T-cell (primary cell): ENCODE measurements at regions not wholly inside any gene's neighbourhood (a gene's known extent, or its start where the extent isn't known, plus 50 kb on each side); places are given as distances from the start of the nearest gene placed in this dataset.
A peak's percentile ranks its signal among the peaks of the same experiment; 100 is the strongest.
"Not testable (repeated sequence)": the region's sequence is repeated elsewhere in the genome, so short reads cannot be mapped to it uniquely, and the experiment has no call there.

Source experiments
- ATAC-seq, 4 experiments: fragments of 200-7000 bp in 3 of 4; fragments of 150-1000 bp in 1 of 4; cut with Tn5 transposase; replicated peaks in 1 of 4; 1 replicate in 3 of 4; 2 replicates in 1 of 4; pipeline ENCODE4 v1.10.0; 2021; ENCODE audit warnings: moderate library complexity in 3 of 4, mild to moderate bottlenecking in 2 of 4, moderate number of reproducible peaks in 1 of 4
- CTCF ChIA-PET, 2 donors: fragments of 300-600 bp; sonication (Branson Sonifier 250); formaldehyde crosslinking; loops; one replicate each; lab custom pipeline; 2022; ENCODE audit warnings: antibody characterized with exemption in 2 of 2; lab: Charles Lee
- POLR2A ChIA-PET, 2 donors: fragments of 300-600 bp; sonication (Branson Sonifier 250); formaldehyde crosslinking; loops; one replicate each; lab custom pipeline; 2022; ENCODE audit warnings: antibody characterized with exemption in 2 of 2; lab: Charles Lee
- DNase-seq, 35 experiments: peaks; one replicate each; pipeline versions ENCODE4 v3.0.0 to v3.0.0-alpha.2; 2013 to 2023
- H3K27ac ChIP-seq: one replicate; pipeline ENCODE4 v1.5.1; 2013; ENCODE audit warnings: low read length
- H3K27me3 ChIP-seq, 2 experiments: replicated peaks in 1 of 2; 1 replicate in 1 of 2; 2 replicates in 1 of 2; pipeline versions ENCODE4 v1.6.1 to v1.7.0; 2013; ENCODE audit warnings: low read length in 1 of 2, mixed read lengths in 1 of 2; ENCODE audit not compliant: control insufficient read depth in 2 of 2, insufficient read depth in 2 of 2; ENCODE audit errors: extremely low read depth in 1 of 2
- H3K36me3 ChIP-seq, 2 donors: 1 replicate in 1 of 2; 2 replicates in 1 of 2; pipeline versions ENCODE4 v1.6.1 to v1.7.0; 2013; ENCODE audit warnings: low read length in 1 of 2; ENCODE audit not compliant: control insufficient read depth in 2 of 2, insufficient read depth in 1 of 2; ENCODE audit errors: extremely low read depth in 1 of 2
- H3K4me1 ChIP-seq, 2 experiments: 1 replicate in 1 of 2; 2 replicates in 1 of 2; pipeline versions ENCODE4 v1.6.1 to v1.7.0; 2013; ENCODE audit warnings: low read length in 2 of 2, mixed read lengths in 1 of 2; ENCODE audit not compliant: insufficient read depth in 2 of 2, control insufficient read depth in 1 of 2; ENCODE audit errors: extremely low read depth in 1 of 2
- H3K4me3 ChIP-seq, 2 donors: 1 replicate in 1 of 2; 2 replicates in 1 of 2; pipeline versions ENCODE4 v1.5.1 to v1.7.0; 2013; ENCODE audit warnings: mild to moderate bottlenecking in 2 of 2, low read length in 1 of 2, moderate library complexity in 1 of 2; ENCODE audit not compliant: control insufficient read depth in 1 of 2; ENCODE audit errors: extremely low read depth in 1 of 2
- H3K9me3 ChIP-seq: 2 replicates; pipeline ENCODE4 v1.7.0; 2013
- H3K27ac Mint-ChIP-seq, 2 donors: one replicate each; pipeline ENCODE4 v1.8.0; 2020 to 2021; ENCODE audit warnings: mild to moderate bottlenecking in 2 of 2, mixed read lengths in 2 of 2
- H3K27me3 Mint-ChIP-seq, 2 donors: one replicate each; pipeline ENCODE4 v1.8.0; 2021 to 2022; ENCODE audit warnings: mixed read lengths in 2 of 2
- H3K36me3 Mint-ChIP-seq: one replicate; pipeline ENCODE4 v1.8.0; 2021; ENCODE audit warnings: mixed read lengths
- H3K4me1 Mint-ChIP-seq, 3 donors: one replicate each; pipeline ENCODE4 v1.8.0; 2020 to 2022; ENCODE audit warnings: mixed read lengths in 3 of 3, mild to moderate bottlenecking in 1 of 3
- H3K4me3 Mint-ChIP-seq, 3 donors: one replicate each; pipeline ENCODE4 v1.8.0; 2020 to 2022; ENCODE audit warnings: mild to moderate bottlenecking in 3 of 3, mixed read lengths in 3 of 3, moderate library complexity in 3 of 3
- H3K9me3 Mint-ChIP-seq, 3 donors: one replicate each; pipeline ENCODE4 v1.8.0; 2020 to 2022; ENCODE audit warnings: mixed read lengths in 3 of 3
- WGBS: methylation state at CpG from one replicate; pipeline ENCODE4 v1.1.5; 2013; ENCODE audit warnings: missing lambda C conversion rate; ENCODE audit not compliant: insufficient coverage; 5-methylcytosine and 5-hydroxymethylcytosine counted together

GRCh38 chr4:42781315-42781714, 111.2 kb upstream of the GRXCR1 start:
- ATAC-seq, result no peak
- Histone ChIP-seq H3K36me3 (no peaks in the 10 kb centered on the region), H3K27me3 (no peaks in the 10 kb centered on the region), H3K4me1 (no peaks in the 10 kb centered on the region), H3K4me3 (no peak overlapping the region), H3K9me3 (no peaks in the 10 kb centered on the region), H3K27ac (no peak overlapping the region)
- H3K36me3 Mint-ChIP-seq, result no peaks in the 10 kb centered on the region
- H3K4me3 Mint-ChIP-seq, result no peak overlapping the region
- WGBS, result no CpG with 5 or more reads among the region's 2 CpGs
- ChIA-PET POLR2A (no interaction called here), CTCF (interaction anchor here in 1 of 2 donors (1.0 kb wide), 1 partner anchor 81 kb away, joined by 3 read pairs; no protein-coding TSS in a partner anchor)
- peaks cover 4 to 16% (median 6%) of the 10 kb centered on the region in 3 donors for H3K9me3 Mint-ChIP-seq
- no peak for DNase-seq
- no peak overlapping the region for H3K27ac Mint-ChIP-seq
- H3K27me3 Mint-ChIP-seq, result peaks cover 0 to 3% of the 10 kb centered on the region in 2 donors
- H3K4me1 Mint-ChIP-seq, result no peaks in the 10 kb centered on the region

GRCh38 chr4:42778349-42778748, 114.2 kb upstream of the GRXCR1 start:
- H3K4me3 ChIP-seq, result no peak overlapping the region
- no peaks in the 10 kb centered on the region for H3K27me3 ChIP-seq
- H3K4me1 ChIP-seq, result no peaks in the 10 kb centered on the region
- ATAC-seq, result no peak
- H3K4me3 Mint-ChIP-seq, result no peak overlapping the region
- no peak for DNase-seq
- 64% methylated on average over 3 of the region's 6 CpGs for WGBS
- no peaks in the 10 kb centered on the region for H3K27me3 Mint-ChIP-seq
- H3K27ac ChIP-seq, result no peak overlapping the region
- no peaks in the 10 kb centered on the region for H3K36me3 Mint-ChIP-seq
- H3K4me1 Mint-ChIP-seq, result no peaks in the 10 kb centered on the region
- H3K9me3 ChIP-seq, result no peaks in the 10 kb centered on the region
- ChIA-PET POLR2A (interaction anchor here in 1 of 2 donors (0.6 kb wide), 1 partner anchor 300 kb away, joined by 3 read pairs; no protein-coding TSS in a partner anchor), CTCF (interaction anchor here in 1 of 2 donors (0.7 kb wide), 1 partner anchor 68 kb away, joined by 3 read pairs; no protein-coding TSS in a partner anchor)
- H3K9me3 Mint-ChIP-seq, result no peaks in the 10 kb centered on the region
- H3K36me3 ChIP-seq, result no peaks in the 10 kb centered on the region
- no peak overlapping the region for H3K27ac Mint-ChIP-seq

- no peak overlapping the region for H3K4me3 ChIP-seq
- H3K9me3 Mint-ChIP-seq, result no peaks in the 10 kb centered on the region
- no peaks in the 10 kb centered on the region for H3K36me3 ChIP-seq
- DNase-seq (peak in 9 of 35 experiments; percentile 1 to 29 (median 6)), ATAC-seq (no peak)
- WGBS, result 68% methylated on average over 4 of the region's 4 CpGs
- CTCF ChIA-PET, result interaction anchor here (0.6 to 2.8 kb wide), 3 partner anchors 200 to 281 kb away, joined by 3 to 14 read pairs (median 3); no protein-coding TSS in a partner anchor
- H3K27ac Mint-ChIP-seq, result no peak overlapping the region
- peaks cover 10 to 12% of the 10 kb centered on the region in 2 donors for H3K27me3 Mint-ChIP-seq
- peaks cover 0 to 7% of the 10 kb centered on the region in 2 experiments for H3K27me3 ChIP-seq
- H3K9me3 ChIP-seq, result no peaks in the 10 kb centered on the region
- no peak overlapping the region for H3K4me3 Mint-ChIP-seq
- H3K4me1 ChIP-seq, result no peaks in the 10 kb centered on the region
- no peaks in the 10 kb centered on the region for H3K36me3 Mint-ChIP-seq
- no peak overlapping the region for H3K27ac ChIP-seq
- no peaks in the 10 kb centered on the region for H3K4me1 Mint-ChIP-seq
- POLR2A ChIA-PET, result no interaction called here
Measured at GRCh38 chr4:42768125-42768748, 111.3 kb upstream of the ATP8A1 start.

DNA sequence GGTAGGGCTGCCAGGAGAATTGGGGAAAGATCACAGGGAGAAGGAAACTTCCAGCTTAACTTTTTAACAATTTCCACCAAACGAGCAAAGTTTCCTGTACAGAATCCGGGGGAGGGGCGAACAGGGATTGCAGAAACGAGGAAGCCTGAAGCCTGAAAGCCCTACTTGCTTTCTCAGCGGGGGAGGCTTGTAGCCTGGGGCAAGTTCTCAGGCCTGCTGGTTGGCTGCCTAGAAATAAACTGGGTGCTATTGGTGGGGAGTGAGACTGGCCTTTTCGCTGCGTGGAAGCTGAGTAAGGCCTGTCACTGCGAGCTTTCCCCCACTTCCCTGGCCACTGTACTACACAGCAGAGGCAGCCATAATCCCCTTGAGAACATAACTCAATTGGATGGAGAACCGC, 110.8 kb upstream of the ATP8A1 start:
- Histone ChIP-seq H3K36me3 (no peaks in the 10 kb centered on the region), H3K4me1 (no peaks in the 10 kb centered on the region), H3K9me3 (no peaks in the 10 kb centered on the region), H3K4me3 (no peak overlapping the region), H3K27ac (no peak overlapping the region), H3K27me3 (peaks cover 0 to 7% of the 10 kb centered on the region in 2 experiments)
- H3K36me3 Mint-ChIP-seq, result no peaks in the 10 kb centered on the region
- 92% methylated on average over 5 of the region's 9 CpGs for WGBS
- H3K9me3 Mint-ChIP-seq, result no peaks in the 10 kb centered on the region
- no peak overlapping the region for H3K4me3 Mint-ChIP-seq
- H3K4me1 Mint-ChIP-seq, result no peaks in the 10 kb centered on the region
- ChIA-PET CTCF (interaction anchor here (0.6 to 2.8 kb wide), 3 partner anchors 199 to 209 kb away, joined by 3 to 14 read pairs (median 3); no protein-coding TSS in a partner anchor), POLR2A (no interaction called here)
- DNase-seq (no peak), ATAC-seq (no peak)
- H3K27ac Mint-ChIP-seq, result no peak overlapping the region
- H3K27me3 Mint-ChIP-seq, result peaks cover 10 to 12% of the 10 kb centered on the region in 2 donors

- Mint-ChIP-seq H3K27ac (no peak overlapping the region), H3K4me3 (no peak overlapping the region), H3K36me3 (no peaks in the 10 kb centered on the region), H3K27me3 (peaks cover 6 to 18% of the 10 kb centered on the region in 2 donors), H3K4me1 (no peaks in the 10 kb centered on the region), H3K9me3 (no peaks in the 10 kb centered on the region)
- Histone ChIP-seq H3K36me3 (no peaks in the 10 kb centered on the region), H3K27ac (no peak overlapping the region), H3K4me1 (no peaks in the 10 kb centered on the region), H3K27me3 (peaks cover 0 to 2% of the 10 kb centered on the region in 2 experiments), H3K4me3 (no peak overlapping the region), H3K9me3 (no peaks in the 10 kb centered on the region)
- DNase-seq (no peak), ATAC-seq (no peak)
- ChIA-PET POLR2A (no interaction called here), CTCF (no interaction called here)
- no CpG with 5 or more reads among the region's 2 CpGs for WGBS
Measured at GRCh38 chr4:42761804-42762203, 104.9 kb upstream of the ATP8A1 start.

DNA sequence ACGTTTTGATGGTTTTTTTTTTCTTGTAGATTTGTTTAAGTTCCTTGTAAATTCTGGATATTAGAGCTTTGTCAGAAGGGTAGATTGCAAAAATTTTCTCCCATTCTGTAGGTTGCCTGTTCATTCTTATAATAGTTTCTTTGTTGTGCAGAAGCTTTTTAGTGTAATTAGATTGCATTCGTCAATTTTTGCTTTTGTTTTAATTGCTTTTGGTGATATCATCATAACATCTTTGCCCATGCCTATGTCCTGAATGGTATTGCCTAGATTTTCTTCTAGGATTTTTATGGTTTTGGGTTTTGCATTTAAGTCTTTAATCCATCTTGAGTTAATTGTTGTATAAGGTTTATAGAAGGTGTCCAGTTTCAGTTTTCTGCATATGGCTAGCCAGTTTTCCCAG, 98.1 kb upstream of the ATP8A1 start:
- not testable (repeated sequence) for H3K36me3 Mint-ChIP-seq, H3K27ac ChIP-seq
- WGBS, result no CpG with 5 or more reads among the region's 2 CpGs

More for the DNA sequence above, 98.1 kb upstream of the ATP8A1 start:
- H3K27me3 ChIP-seq, H3K4me1 ChIP-seq, ATAC-seq, CTCF ChIA-PET, H3K36me3 ChIP-seq, H3K9me3 Mint-ChIP-seq, H3K9me3 ChIP-seq, POLR2A ChIA-PET, H3K4me1 Mint-ChIP-seq, H3K27ac Mint-ChIP-seq, H3K4me3 Mint-ChIP-seq, H3K4me3 ChIP-seq, DNase-seq: not testable (repeated sequence)
- peaks cover 4 to 15% of the 10 kb centered on the region in 2 donors for H3K27me3 Mint-ChIP-seq
